Activated CD8-positive, alpha-beta memory T cell treated with anti-CD3 and anti-CD28 coated beads, Interleukin-2, amount 50 U/mL, for 1 hour (primary cell): ENCODE measurements at regions not wholly inside any gene's neighbourhood (a gene's known extent, or its start where the extent isn't known, plus 50 kb on each side); places are given as distances from the start of the nearest gene placed in this dataset.

ENCODE experiments used
- DNase-seq: peaks from one replicate; pipeline ENCODE4 v3.0.0-alpha.2; 2020; ENCODE audit errors: extremely low read depth

- no peak for DNase-seq
Observed at GRCh38 chr10:62742536-62743061, 61.9 kb upstream of the ADO start.

GRCh38 chr10:62744136-62744535 is 60.4 kb upstream of the ADO start:
- DNase-seq, result no peak

GRCh38 chr10:62745581-62745980 is 58.9 kb upstream of the ADO start:
- DNase-seq, result no peak

GRCh38 chr10:62746951-62747729 is 57.4 kb upstream of the ADO start:
- no peak for DNase-seq

GRCh38 chr10:62748386-62748785 is 56.1 kb upstream of the ADO start:
- no peak for DNase-seq

- no peak for DNase-seq
Observed at GRCh38 chr10:62749093-62749683, 55.3 kb upstream of the ADO start.
